Peyer's patch (tissue), 4 donors: ENCODE measurements at regions not wholly inside any gene's neighbourhood (a gene's known extent, or its start where the extent isn't known, plus 50 kb on each side); places are given as distances from the start of the nearest gene placed in this dataset.

Experiments used
- CTCF ChIP-seq, 6 experiments: fragments of 450-650 bp in 4 of 6; fragments of 200-600 bp in 2 of 6; sonication (generic) in 1 of 6; IDR thresholded peaks; one replicate each; pipeline ENCODE4 v1.5.1; 2017 to 2019; ENCODE audit warnings: antibody characterized with exemption in 6 of 6, mild to moderate bottlenecking in 3 of 6, moderate library complexity in 1 of 6
- POLR2A ChIP-seq, 2 donors: fragments of 450-650 bp; IDR thresholded peaks; one replicate each; pipeline ENCODE4 v1.5.1; 2017; ENCODE audit warnings: antibody characterized with exemption in 2 of 2, mild to moderate bottlenecking in 2 of 2, moderate library complexity in 2 of 2

- TF ChIP-seq CTCF (IDR thresholded peaks at IDR 0.05) (no peak), POLR2A (IDR thresholded peaks at IDR 0.05) (no peak)
These were observed 255.1 kb downstream of the C4orf33 start for GRCh38 chr4:129350834-129351721.
